ENCODE measurements at regions not wholly inside any gene's neighbourhood (a gene's known extent, or its start where the extent isn't known, plus 50 kb on each side); places are given as distances from the start of the nearest gene placed in this dataset.

DNA sequence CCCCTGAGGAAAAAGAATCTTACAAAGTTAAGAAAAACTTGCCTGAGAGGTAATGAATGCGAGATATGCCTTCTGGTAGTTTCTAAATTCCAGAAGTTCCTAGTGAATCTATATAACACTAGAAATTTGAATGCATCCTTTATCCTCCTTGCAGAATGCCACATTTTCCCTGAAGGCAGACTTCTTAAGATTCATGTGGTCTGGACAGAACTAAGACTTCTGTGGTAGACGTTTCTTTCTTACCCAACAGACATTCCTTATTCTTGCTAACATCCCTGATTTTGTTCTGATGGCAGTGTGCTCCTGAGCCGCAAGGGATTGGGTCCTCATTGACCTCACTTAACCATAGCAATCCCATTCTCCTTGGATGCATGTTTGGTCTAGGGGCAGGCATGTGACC lies 121.3 kb upstream of the PAPPA2 start:
- TF ChIP-seq POLR2A (IDR thresholded peaks at IDR 0.05; ENCODE audit: low read length) (no peak), SMC3 (IDR thresholded peaks at IDR 0.05) (no peak), MAX (IDR thresholded peaks at IDR 0.05) (no peak), MAFK (IDR thresholded peaks at IDR 0.05; ENCODE audit: partially characterized antibody) (no peak), RNF2 (IDR thresholded peaks at IDR 0.05; ENCODE audit: borderline replicate concordance, low read depth) (no peak), CHD2 (IDR thresholded peaks at IDR 0.05; ENCODE audit: low read length, partially characterized antibody) (no peak)
- TF ChIP-seq, protein P1, sequence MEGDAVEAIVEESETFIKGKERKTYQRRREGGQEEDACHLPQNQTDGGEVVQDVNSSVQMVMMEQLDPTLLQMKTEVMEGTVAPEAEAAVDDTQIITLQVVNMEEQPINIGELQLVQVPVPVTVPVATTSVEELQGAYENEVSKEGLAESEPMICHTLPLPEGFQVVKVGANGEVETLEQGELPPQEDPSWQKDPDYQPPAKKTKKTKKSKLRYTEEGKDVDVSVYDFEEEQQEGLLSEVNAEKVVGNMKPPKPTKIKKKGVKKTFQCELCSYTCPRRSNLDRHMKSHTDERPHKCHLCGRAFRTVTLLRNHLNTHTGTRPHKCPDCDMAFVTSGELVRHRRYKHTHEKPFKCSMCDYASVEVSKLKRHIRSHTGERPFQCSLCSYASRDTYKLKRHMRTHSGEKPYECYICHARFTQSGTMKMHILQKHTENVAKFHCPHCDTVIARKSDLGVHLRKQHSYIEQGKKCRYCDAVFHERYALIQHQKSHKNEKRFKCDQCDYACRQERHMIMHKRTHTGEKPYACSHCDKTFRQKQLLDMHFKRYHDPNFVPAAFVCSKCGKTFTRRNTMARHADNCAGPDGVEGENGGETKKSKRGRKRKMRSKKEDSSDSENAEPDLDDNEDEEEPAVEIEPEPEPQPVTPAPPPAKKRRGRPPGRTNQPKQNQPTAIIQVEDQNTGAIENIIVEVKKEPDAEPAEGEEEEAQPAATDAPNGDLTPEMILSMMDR (IDR thresholded peaks at IDR 0.05) = no peak
- TF ChIP-seq, protein P2, sequence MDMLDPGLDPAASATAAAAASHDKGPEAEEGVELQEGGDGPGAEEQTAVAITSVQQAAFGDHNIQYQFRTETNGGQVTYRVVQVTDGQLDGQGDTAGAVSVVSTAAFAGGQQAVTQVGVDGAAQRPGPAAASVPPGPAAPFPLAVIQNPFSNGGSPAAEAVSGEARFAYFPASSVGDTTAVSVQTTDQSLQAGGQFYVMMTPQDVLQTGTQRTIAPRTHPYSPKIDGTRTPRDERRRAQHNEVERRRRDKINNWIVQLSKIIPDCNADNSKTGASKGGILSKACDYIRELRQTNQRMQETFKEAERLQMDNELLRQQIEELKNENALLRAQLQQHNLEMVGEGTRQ (IDR thresholded peaks at IDR 0.05) = no peak
- TF ChIP-seq, protein P3, sequence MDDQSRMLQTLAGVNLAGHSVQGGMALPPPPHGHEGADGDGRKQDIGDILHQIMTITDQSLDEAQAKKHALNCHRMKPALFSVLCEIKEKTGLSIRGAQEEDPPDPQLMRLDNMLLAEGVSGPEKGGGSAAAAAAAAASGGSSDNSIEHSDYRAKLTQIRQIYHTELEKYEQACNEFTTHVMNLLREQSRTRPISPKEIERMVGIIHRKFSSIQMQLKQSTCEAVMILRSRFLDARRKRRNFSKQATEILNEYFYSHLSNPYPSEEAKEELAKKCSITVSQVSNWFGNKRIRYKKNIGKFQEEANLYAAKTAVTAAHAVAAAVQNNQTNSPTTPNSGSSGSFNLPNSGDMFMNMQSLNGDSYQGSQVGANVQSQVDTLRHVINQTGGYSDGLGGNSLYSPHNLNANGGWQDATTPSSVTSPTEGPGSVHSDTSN (IDR thresholded peaks at IDR 0.05) = no peak
